Fibroblast of pulmonary artery (primary cell): ENCODE measurements at regions not wholly inside any gene's neighbourhood (a gene's known extent, or its start where the extent isn't known, plus 50 kb on each side); places are given as distances from the start of the nearest gene placed in this dataset.

Experiments
- DNase-seq: peaks from one replicate; pipeline ENCODE4 v3.0.0-alpha.2; 2010; ENCODE audit warnings: low read depth
- H3K4me3 ChIP-seq: replicated peaks from 2 replicates; pipeline ENCODE4 v1.5.1; 2011; ENCODE audit warnings: low read depth, mild to moderate bottlenecking, control low read depth, low read length, moderate library complexity
- TF ChIP-seq, protein P1 (sequence below): IDR thresholded peaks from 2 replicates; pipeline ENCODE4 v1.5.1; 2011; ENCODE audit warnings: mild to moderate bottlenecking, control low read depth, low read length, inconsistent platforms; ENCODE audit errors: missing control alignments

- TF ChIP-seq, protein P1, sequence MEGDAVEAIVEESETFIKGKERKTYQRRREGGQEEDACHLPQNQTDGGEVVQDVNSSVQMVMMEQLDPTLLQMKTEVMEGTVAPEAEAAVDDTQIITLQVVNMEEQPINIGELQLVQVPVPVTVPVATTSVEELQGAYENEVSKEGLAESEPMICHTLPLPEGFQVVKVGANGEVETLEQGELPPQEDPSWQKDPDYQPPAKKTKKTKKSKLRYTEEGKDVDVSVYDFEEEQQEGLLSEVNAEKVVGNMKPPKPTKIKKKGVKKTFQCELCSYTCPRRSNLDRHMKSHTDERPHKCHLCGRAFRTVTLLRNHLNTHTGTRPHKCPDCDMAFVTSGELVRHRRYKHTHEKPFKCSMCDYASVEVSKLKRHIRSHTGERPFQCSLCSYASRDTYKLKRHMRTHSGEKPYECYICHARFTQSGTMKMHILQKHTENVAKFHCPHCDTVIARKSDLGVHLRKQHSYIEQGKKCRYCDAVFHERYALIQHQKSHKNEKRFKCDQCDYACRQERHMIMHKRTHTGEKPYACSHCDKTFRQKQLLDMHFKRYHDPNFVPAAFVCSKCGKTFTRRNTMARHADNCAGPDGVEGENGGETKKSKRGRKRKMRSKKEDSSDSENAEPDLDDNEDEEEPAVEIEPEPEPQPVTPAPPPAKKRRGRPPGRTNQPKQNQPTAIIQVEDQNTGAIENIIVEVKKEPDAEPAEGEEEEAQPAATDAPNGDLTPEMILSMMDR: no peak
- no peak overlapping the region for H3K4me3 ChIP-seq
- DNase-seq: no peak
Observed at GRCh38 chr7:106520962-106521514, 139.9 kb downstream of the CCDC71L start.

DNA sequence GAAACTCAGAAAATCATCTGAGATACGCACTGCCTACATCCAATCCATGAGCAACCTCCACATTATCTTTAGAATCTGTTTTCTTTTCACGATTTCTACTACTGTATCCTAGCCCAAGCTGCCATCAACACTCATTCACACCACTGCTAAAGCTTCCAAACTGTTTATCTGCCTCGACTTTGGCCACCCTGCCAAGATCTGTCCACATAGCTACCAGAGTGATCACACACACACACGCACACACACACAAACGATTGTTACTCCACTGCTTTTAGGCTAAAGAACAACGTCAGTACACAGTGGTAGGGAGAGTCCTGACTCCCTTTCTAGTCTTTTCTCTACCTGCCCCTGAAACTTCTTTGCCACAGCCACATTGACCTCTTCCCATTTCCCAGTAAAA, 142.0 kb downstream of the CCDC71L start:
- DNase-seq: no peak
- H3K4me3 ChIP-seq: no peak overlapping the region
- TF ChIP-seq, protein P1: no peak

DNA sequence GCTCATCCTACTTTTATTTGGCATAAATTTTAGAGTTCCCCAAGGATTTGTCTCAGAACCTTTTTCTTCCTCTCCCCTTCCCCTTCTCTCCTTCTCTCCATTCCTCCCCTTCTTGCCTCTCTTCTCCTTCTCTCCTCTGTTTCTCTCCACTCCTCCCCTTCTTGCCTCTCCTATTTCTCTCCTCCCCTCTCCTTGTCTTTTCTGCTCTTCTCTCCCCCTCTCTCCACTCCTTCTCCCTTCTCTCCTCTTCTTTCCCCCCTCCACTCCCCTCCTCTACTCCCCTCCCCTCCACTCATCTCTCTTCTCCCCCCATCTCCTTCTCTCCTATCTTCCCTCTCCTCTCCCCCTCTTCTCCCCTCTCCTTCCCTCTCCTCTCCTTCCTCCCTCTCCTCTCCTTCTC, 142.7 kb downstream of the CCDC71L start:
- TF ChIP-seq, protein P1: no peak
- H3K4me3 ChIP-seq: no peak overlapping the region
- no peak for DNase-seq

DNA sequence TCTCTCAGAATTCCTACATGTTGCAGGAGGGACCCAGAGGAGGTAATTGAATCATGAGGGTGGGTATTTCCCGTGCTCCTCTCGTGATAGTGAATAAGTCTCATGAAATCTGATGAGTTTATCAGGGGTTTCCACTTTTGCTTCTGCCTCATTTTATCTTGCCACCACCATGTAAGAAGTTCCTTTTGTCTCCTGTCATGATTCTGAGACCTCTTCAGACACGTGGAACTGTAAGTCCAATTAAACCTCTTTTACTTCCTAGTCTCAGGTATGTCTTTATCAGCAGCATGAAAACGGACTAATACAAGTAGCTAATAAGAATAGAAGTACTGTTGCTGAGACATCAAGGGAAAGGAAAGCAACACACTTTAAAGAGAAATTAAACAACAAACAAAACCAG, 143.4 kb downstream of the CCDC71L start:
- TF ChIP-seq, protein P1: no peak
- no peak for DNase-seq
- H3K4me3 ChIP-seq: no peak overlapping the region

GRCh38 chr7:106515321-106515720, 145.6 kb downstream of the CCDC71L start:
- peak; percentile 43 for DNase-seq
- no peak overlapping the region for H3K4me3 ChIP-seq
- TF ChIP-seq, protein P1: no peak

DNA sequence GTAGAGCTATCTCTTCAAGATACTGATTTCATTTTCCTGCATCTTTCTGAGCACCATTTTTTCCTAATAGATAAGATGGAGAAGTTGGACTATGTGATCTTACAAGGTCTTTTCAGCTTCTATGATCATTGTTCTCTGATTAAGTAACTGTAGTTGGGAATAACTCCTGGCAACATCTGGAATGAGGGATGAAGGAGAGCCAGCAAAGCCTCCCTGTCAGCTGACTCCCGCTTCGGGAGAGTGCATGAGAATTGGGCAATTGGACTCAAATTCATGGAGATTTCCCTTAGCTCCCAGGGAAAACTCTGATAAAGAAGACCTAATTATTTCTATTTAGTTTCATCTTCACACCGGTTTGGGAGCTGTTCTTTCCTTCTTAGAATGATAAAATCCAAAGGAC, 146.1 kb downstream of the CCDC71L start:
- TF ChIP-seq, protein P1: no peak
- H3K4me3 ChIP-seq: no peak overlapping the region
- peak; percentile 43 for DNase-seq

DNA sequence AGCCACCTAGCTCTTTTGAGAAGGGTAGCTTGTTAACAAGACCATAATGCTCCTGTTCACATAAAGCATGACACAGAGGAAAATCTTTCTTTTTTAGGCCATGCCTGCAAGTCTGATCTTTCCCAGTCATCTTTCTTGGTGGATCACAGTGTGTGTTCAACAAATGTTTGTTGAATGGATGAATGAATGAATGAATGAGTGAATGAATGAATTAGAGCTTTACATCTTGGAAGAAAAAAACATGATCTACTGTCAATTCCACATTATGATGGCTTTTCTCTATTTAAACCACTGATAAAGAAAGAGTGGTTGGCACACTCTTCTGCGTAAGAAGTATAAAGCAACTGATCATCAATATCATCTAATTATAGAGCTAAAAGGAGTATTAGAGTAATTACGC, 148.7 kb downstream of the CCDC71L start:
- TF ChIP-seq, protein P1: no peak

More for the DNA sequence above, 148.7 kb downstream of the CCDC71L start:
- no peak for DNase-seq
- no peak overlapping the region for H3K4me3 ChIP-seq
